BE2C (cell line): ENCODE measurements at regions not wholly inside any gene's neighbourhood (a gene's known extent, or its start where the extent isn't known, plus 50 kb on each side); places are given as distances from the start of the nearest gene placed in this dataset.

Experiments used
- DNase-seq: peaks from one replicate; pipeline ENCODE4 v3.0.0-alpha.2; 2020
- H3K27me3 ChIP-seq: fragments of 250-450 bp; sonication (Bioruptor Pico); 2 replicates; pipeline ENCODE4 v1.5.1; 2020; ENCODE audit warnings: mild to moderate bottlenecking
- H3K36me3 ChIP-seq: fragments of 250-450 bp; sonication (Bioruptor Pico); 2 replicates; pipeline ENCODE4 v1.5.1; 2020; ENCODE audit warnings: mild to moderate bottlenecking
- H3K4me1 ChIP-seq: fragments of 250-450 bp; sonication (Bioruptor Pico); 2 replicates; pipeline ENCODE4 v1.5.1; 2020
- H3K4me3 ChIP-seq: 2 replicates; pipeline ENCODE4 v1.5.1; 2011; ENCODE audit warnings: low read depth, low read length
- H3K9me3 ChIP-seq: fragments of 250-450 bp; sonication (Bioruptor Pico); 2 replicates; pipeline ENCODE4 v1.5.1; 2020
- CTCF ChIP-seq: IDR thresholded peaks from 2 replicates; pipeline ENCODE4 v1.5.1; 2012; ENCODE audit warnings: mild to moderate bottlenecking, low read depth, low read length

DNA sequence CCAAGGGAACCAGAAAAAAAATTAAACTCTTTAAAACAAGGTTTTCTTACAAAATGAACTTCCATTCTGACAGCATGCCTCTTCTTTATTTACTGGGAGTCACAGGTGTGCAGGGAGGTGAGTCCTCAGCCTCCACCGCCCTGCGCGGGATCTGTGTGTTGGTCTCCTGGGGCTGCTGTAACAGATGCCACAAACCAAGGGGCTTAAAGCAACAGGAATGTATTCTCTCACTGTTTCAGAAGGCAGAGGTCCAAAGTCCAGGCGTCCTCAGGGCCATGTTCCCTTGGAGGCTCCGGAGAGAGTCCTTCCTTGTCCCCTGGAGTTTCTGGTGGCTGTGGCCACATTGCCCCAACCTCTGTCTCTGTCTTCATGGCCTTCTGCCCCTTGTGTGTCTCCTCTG, 123.6 kb upstream of the C1orf174 start:
- Histone ChIP-seq H3K9me3 (no peaks in the 10 kb centered on the region), H3K4me3 (no peak overlapping the region), H3K27me3 (no peaks in the 10 kb centered on the region), H3K4me1 (no peaks in the 10 kb centered on the region), H3K36me3 (no peaks in the 10 kb centered on the region)
- TF ChIP-seq CTCF = no peak
- no peak for DNase-seq

- Histone ChIP-seq H3K4me3 (no peak overlapping the region), H3K9me3 (no peaks in the 10 kb centered on the region), H3K27me3 (no peaks in the 10 kb centered on the region), H3K4me1 (no peaks in the 10 kb centered on the region), H3K36me3 (no peaks in the 10 kb centered on the region)
- no peak for DNase-seq
- TF ChIP-seq CTCF = no peak
These were observed 124.7 kb upstream of the C1orf174 start for GRCh38 chr1:4024811-4025210.

GRCh38 chr1:4025752-4026151, 125.7 kb upstream of the C1orf174 start:
- TF ChIP-seq CTCF = no peak
- Histone ChIP-seq H3K9me3 (no peaks in the 10 kb centered on the region), H3K4me1 (no peaks in the 10 kb centered on the region), H3K27me3 (no peaks in the 10 kb centered on the region), H3K36me3 (no peaks in the 10 kb centered on the region), H3K4me3 (no peak overlapping the region)
- DNase-seq = no peak

- Histone ChIP-seq H3K36me3 (no peaks in the 10 kb centered on the region), H3K9me3 (no peaks in the 10 kb centered on the region), H3K27me3 (no peaks in the 10 kb centered on the region), H3K4me3 (no peak overlapping the region), H3K4me1 (no peaks in the 10 kb centered on the region)
- TF ChIP-seq CTCF = no peak
- DNase-seq = no peak
These were observed 126.9 kb upstream of the C1orf174 start for GRCh38 chr1:4027008-4027407.

- Histone ChIP-seq H3K4me1 (no peaks in the 10 kb centered on the region), H3K9me3 (no peaks in the 10 kb centered on the region), H3K36me3 (no peaks in the 10 kb centered on the region), H3K4me3 (no peak overlapping the region), H3K27me3 (no peaks in the 10 kb centered on the region)
- no peak for TF ChIP-seq CTCF
- DNase-seq = no peak
These were observed 127.5 kb upstream of the C1orf174 start for GRCh38 chr1:4027492-4028138.

DNA sequence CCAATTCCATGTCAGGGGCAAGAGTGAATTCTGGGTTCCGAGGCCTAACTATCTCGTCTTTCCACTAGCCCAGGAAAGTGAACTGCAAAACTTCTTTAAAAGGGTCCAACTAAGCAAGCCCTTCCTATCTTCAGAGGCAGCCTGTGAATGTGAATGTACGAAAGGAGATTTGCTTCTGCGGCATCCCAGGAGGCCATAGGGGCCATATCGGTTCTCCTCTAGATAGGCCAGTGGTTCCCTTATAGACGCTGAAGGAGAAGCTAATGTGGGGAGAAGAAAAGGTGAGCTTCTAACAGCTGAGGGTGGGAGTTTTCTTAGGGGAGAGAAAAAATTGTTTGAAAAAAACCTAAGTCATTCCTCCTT, 128.0 kb upstream of the C1orf174 start:
- no peaks in the 10 kb centered on the region for H3K4me1 ChIP-seq
- H3K9me3 ChIP-seq = no peaks in the 10 kb centered on the region
- TF ChIP-seq CTCF = no peak
- no peaks in the 10 kb centered on the region for H3K36me3 ChIP-seq
- no peak overlapping the region for H3K4me3 ChIP-seq
- H3K27me3 ChIP-seq = no peaks in the 10 kb centered on the region
- no peak for DNase-seq
